HEK293 (cell line): ENCODE measurements at regions not wholly inside any gene's neighbourhood (a gene's known extent, or its start where the extent isn't known, plus 50 kb on each side); places are given as distances from the start of the nearest gene placed in this dataset.
"Not testable (repeated sequence)": the region's sequence is repeated elsewhere in the genome, so short reads cannot be mapped to it uniquely, and the experiment has no call there.

ENCODE experiments used
- CTCF ChIA-PET: fragments of 350-600 bp; formaldehyde crosslinking; extraction: SDS; loops from one replicate; lab custom pipeline; 2021; ENCODE audit warnings: antibody characterized with exemption; lab: Yijun Ruan, JAX
- POLR2A ChIA-PET: fragments of 300-600 bp; formaldehyde crosslinking; extraction: SDS; loops from one replicate; lab custom pipeline; 2020; ENCODE audit warnings: antibody characterized with exemption, inconsistent platforms; lab: Yijun Ruan, JAX
- H3K27ac ChIP-seq: fragments of 200-500 bp; sonication (Bioruptor generic); 2 replicates; pipeline ENCODE4 v1.5.1; 2014; ENCODE audit warnings: low read depth, low read length, control low read depth, inconsistent platforms; ENCODE audit errors: extremely low read depth
- H3K36me3 ChIP-seq, 2 experiments: fragments of 200-500 bp in 1 of 2; sonication (Bioruptor generic) in 1 of 2; 1 replicate in 1 of 2; 2 replicates in 1 of 2; pipeline ENCODE4 v1.5.1; 2014 to 2017; ENCODE audit warnings: inconsistent platforms in 2 of 2, low read length in 2 of 2; ENCODE audit not compliant: control insufficient read depth in 2 of 2, insufficient read depth in 1 of 2
- H3K4me1 ChIP-seq: fragments of 200-500 bp; sonication (Bioruptor generic); 2 replicates; pipeline ENCODE4 v1.5.1; 2014; ENCODE audit warnings: mild to moderate bottlenecking, low read length, inconsistent platforms; ENCODE audit not compliant: control insufficient read depth, insufficient read depth
- H3K4me3 ChIP-seq: 2 replicates; pipeline ENCODE4 v1.5.1; 2011; ENCODE audit warnings: low read depth, mild to moderate bottlenecking, control low read depth, low read length, moderate library complexity
- H3K9me3 ChIP-seq: fragments of 200-500 bp; sonication (Bioruptor generic); 2 replicates; pipeline ENCODE4 v1.5.1; 2014; ENCODE audit warnings: low read depth, low read length, inconsistent platforms; ENCODE audit not compliant: control insufficient read depth, insufficient read depth
- BCL11A ChIP-seq: fragments of 450-650 bp; formaldehyde crosslinking; IDR thresholded peaks from 2 replicates; pipeline ENCODE4 v1.5.1; 2016; ENCODE audit warnings: low read depth, missing biosample characterization, missing genetic modification characterization
- BCL11B ChIP-seq: fragments of 450-650 bp; formaldehyde crosslinking; IDR thresholded peaks from 2 replicates; pipeline ENCODE4 v1.5.1; 2016; ENCODE audit warnings: low read depth, missing biosample characterization, missing genetic modification characterization
- GLI4 ChIP-seq: fragments of 450-650 bp; formaldehyde crosslinking; IDR thresholded peaks from 2 replicates; pipeline ENCODE4 v1.5.1; 2016; ENCODE audit warnings: missing biosample characterization, missing genetic modification characterization
- HOXA7 ChIP-seq: sonication (generic); formaldehyde crosslinking; IDR thresholded peaks from 2 replicates; pipeline ENCODE4 v1.8.1; 2022; ENCODE audit warnings: missing genetic modification reagents, borderline replicate concordance
- HOXC10 ChIP-seq: sonication (generic); formaldehyde crosslinking; IDR thresholded peaks from 2 replicates; pipeline ENCODE4 v1.8.1; 2023; ENCODE audit warnings: mild to moderate bottlenecking, missing genetic modification reagents
- KLF1 ChIP-seq: fragments of 450-650 bp; formaldehyde crosslinking; IDR thresholded peaks from 2 replicates; pipeline ENCODE4 v1.5.1; 2016; ENCODE audit warnings: missing biosample characterization, missing genetic modification characterization
- MEIS1 ChIP-seq: sonication (generic); formaldehyde crosslinking; IDR thresholded peaks from 2 replicates; pipeline ENCODE4 v1.8.1; 2022; ENCODE audit warnings: missing genetic modification reagents, mild to moderate bottlenecking, borderline replicate concordance
- SP3 ChIP-seq: fragments of 450-650 bp; formaldehyde crosslinking; IDR thresholded peaks from 2 replicates; pipeline ENCODE4 v1.5.1; 2016; ENCODE audit warnings: missing biosample characterization, missing genetic modification characterization
- ZNF10 ChIP-seq: fragments of 450-650 bp; formaldehyde crosslinking; IDR thresholded peaks from 2 replicates; pipeline ENCODE4 v1.5.1; 2017; ENCODE audit warnings: missing biosample characterization, missing genetic modification characterization
- ZNF473 ChIP-seq: fragments of 450-650 bp; formaldehyde crosslinking; IDR thresholded peaks from 2 replicates; pipeline ENCODE4 v1.5.1; 2017; ENCODE audit warnings: missing biosample characterization, missing genetic modification characterization
- ZNF501 ChIP-seq: fragments of 450-650 bp; formaldehyde crosslinking; IDR thresholded peaks from 2 replicates; pipeline ENCODE4 v1.5.1; 2016; ENCODE audit warnings: missing biosample characterization, missing genetic modification characterization
- ZNF621 ChIP-seq: fragments of 450-650 bp; formaldehyde crosslinking; IDR thresholded peaks from 2 replicates; pipeline ENCODE4 v1.5.1; 2017; ENCODE audit warnings: missing biosample characterization, missing genetic modification characterization
- ZNF654 ChIP-seq: fragments of 450-650 bp; formaldehyde crosslinking; IDR thresholded peaks from 2 replicates; pipeline ENCODE4 v1.5.1; 2016; ENCODE audit warnings: low read depth, missing biosample characterization, missing genetic modification characterization
- ZNF701 ChIP-seq: fragments of 450-650 bp; formaldehyde crosslinking; IDR thresholded peaks from 2 replicates; pipeline ENCODE4 v1.5.1; 2016; ENCODE audit warnings: missing biosample characterization, missing genetic modification characterization
- TF ChIP-seq, protein P1 (sequence below): fragments of 450-650 bp; formaldehyde crosslinking; IDR thresholded peaks from 2 replicates; pipeline ENCODE4 v1.5.1; 2016; ENCODE audit warnings: missing biosample characterization, missing genetic modification characterization
- TF ChIP-seq, protein P2 (sequence below): fragments of 450-650 bp; formaldehyde crosslinking; IDR thresholded peaks from 2 replicates; pipeline ENCODE4 v1.5.1; 2016; ENCODE audit warnings: missing biosample characterization, missing genetic modification characterization
- TF ChIP-seq, protein P3 (sequence below): fragments of 450-650 bp; formaldehyde crosslinking; IDR thresholded peaks from 2 replicates; pipeline ENCODE4 v1.5.1; 2016; ENCODE audit warnings: missing biosample characterization, missing genetic modification characterization
- TF ChIP-seq, protein P4 (sequence below): fragments of 450-650 bp; formaldehyde crosslinking; IDR thresholded peaks from 2 replicates; pipeline ENCODE4 v1.5.1; 2017; ENCODE audit warnings: missing biosample characterization, mild to moderate bottlenecking, missing genetic modification characterization, moderate library complexity
- TF ChIP-seq, protein P5 (sequence below): fragments of 450-650 bp; formaldehyde crosslinking; IDR thresholded peaks from 2 replicates; pipeline ENCODE4 v1.5.1; 2017; ENCODE audit warnings: missing biosample characterization, missing genetic modification characterization
- TF ChIP-seq, protein P6 (sequence below): fragments of 450-650 bp; IDR thresholded peaks from 2 replicates; pipeline ENCODE4 v1.5.1; 2018; ENCODE audit warnings: missing biosample characterization, missing genetic modification characterization

DNA sequence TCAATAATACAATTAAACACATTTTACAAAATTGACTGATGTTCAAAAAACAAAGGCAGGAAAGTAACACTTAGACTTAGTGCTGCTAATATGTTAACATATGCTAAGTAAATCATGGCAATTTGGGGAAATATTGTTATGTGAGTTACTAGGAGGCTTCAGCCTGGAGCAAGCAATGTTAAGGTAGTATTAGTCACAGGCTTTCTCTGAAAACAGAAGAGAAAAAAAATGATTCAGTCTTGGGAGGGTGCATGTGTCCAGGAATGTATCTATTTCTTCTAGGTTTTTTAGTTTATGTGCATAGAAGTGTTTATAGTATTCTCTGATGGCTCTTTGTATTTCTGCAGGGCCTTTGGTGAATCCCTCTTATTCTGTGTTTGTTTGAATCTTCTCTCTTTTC, 345.8 kb upstream of the TFPI start:
- H3K27ac ChIP-seq = no peak overlapping the region
- no peak overlapping the region for H3K4me3 ChIP-seq
- H3K9me3 ChIP-seq = no peaks in the 10 kb centered on the region
- TF ChIP-seq MEIS1 (CRISPR knock-in tag) = no peak
- TF ChIP-seq ZNF501 (tag by site-specific recombination) = no peak
- TF ChIP-seq BCL11B (tag by site-specific recombination) = no peak
- TF ChIP-seq GLI4 (tag by site-specific recombination) = no peak
- TF ChIP-seq, all 188 proteins: peak for 0
- Histone ChIP-seq H3K4me1 (no peaks in the 10 kb centered on the region), H3K36me3 (no peaks in the 10 kb centered on the region)
- CTCF ChIA-PET = interaction anchor here (0.7 kb wide), 1 partner anchor 452 kb away, joined by 3 read pairs; no protein-coding TSS in a partner anchor
- POLR2A ChIA-PET = no interaction called here

DNA sequence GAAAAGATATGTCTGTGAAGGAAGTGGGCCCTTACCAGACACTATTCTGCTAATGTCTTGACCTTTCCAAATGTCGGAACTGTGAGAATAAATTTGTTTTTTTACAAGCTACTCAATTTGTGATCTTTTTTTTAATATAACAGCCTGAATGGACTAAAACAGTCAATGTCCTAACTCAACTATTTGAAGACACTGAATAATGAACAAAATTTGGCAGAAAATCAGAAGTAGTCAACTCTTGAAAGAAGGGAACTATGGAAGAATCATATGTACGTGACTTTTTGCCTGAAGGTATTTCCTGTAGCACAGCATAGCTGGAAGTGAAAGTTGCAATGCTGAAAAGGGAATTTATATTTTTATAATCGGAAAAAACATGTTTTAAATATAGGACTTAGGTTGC, 351.8 kb upstream of the TFPI start:
- Histone ChIP-seq H3K9me3 (no peaks in the 10 kb centered on the region), H3K4me3 (no peak overlapping the region), H3K36me3 (no peaks in the 10 kb centered on the region), H3K27ac (no peak overlapping the region), H3K4me1 (no peaks in the 10 kb centered on the region)
- ChIA-PET POLR2A (no interaction called here), CTCF (no interaction called here)
- TF ChIP-seq BCL11A (tag by site-specific recombination) = no peak
- TF ChIP-seq, protein P1, sequence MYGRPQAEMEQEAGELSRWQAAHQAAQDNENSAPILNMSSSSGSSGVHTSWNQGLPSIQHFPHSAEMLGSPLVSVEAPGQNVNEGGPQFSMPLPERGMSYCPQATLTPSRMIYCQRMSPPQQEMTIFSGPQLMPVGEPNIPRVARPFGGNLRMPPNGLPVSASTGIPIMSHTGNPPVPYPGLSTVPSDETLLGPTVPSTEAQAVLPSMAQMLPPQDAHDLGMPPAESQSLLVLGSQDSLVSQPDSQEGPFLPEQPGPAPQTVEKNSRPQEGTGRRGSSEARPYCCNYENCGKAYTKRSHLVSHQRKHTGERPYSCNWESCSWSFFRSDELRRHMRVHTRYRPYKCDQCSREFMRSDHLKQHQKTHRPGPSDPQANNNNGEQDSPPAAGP (tag by site-specific recombination) = no peak
- TF ChIP-seq, protein P2, sequence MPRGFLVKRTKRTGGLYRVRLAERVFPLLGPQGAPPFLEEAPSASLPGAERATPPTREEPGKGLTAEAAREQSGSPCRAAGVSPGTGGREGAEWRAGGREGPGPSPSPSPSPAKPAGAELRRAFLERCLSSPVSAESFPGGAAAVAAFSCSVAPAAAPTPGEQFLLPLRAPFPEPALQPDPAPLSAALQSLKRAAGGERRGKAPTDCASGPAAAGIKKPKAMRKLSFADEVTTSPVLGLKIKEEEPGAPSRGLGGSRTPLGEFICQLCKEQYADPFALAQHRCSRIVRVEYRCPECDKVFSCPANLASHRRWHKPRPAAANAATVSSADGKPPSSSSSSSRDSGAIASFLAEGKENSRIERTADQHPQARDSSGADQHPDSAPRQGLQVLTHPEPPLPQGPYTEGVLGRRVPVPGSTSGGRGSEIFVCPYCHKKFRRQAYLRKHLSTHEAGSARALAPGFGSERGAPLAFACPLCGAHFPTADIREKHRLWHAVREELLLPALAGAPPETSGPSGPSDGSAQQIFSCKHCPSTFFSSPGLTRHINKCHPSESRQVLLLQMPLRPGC (tag by site-specific recombination) = no peak
- TF ChIP-seq HOXA7 (CRISPR knock-in tag) = no peak
- no peak for TF ChIP-seq ZNF701 (tag by site-specific recombination)
- TF ChIP-seq HOXC10 (CRISPR knock-in tag) = no peak
- no peak for TF ChIP-seq ZNF621
- TF ChIP-seq, protein P3, sequence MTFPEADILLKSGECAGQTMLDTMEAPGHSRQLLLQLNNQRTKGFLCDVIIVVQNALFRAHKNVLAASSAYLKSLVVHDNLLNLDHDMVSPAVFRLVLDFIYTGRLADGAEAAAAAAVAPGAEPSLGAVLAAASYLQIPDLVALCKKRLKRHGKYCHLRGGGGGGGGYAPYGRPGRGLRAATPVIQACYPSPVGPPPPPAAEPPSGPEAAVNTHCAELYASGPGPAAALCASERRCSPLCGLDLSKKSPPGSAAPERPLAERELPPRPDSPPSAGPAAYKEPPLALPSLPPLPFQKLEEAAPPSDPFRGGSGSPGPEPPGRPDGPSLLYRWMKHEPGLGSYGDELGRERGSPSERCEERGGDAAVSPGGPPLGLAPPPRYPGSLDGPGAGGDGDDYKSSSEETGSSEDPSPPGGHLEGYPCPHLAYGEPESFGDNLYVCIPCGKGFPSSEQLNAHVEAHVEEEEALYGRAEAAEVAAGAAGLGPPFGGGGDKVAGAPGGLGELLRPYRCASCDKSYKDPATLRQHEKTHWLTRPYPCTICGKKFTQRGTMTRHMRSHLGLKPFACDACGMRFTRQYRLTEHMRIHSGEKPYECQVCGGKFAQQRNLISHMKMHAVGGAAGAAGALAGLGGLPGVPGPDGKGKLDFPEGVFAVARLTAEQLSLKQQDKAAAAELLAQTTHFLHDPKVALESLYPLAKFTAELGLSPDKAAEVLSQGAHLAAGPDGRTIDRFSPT = no peak

DNA sequence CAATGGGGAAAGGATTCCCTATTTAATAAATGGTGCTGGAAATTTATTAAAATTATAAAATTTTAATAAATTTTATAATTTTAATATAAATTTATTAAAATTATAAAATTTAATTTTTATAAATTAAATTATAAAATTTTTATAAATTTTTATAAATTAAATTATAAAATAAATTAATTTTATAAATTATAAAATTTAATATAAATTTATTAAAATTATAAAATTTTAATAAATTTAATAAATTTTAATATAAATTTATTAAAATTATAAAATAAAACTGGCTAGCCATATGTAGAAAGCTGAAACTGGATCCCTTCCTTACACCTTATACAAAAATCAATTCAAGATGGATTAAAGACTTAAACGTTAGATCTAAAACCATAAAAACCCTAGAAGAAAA, 356.7 kb upstream of the TFPI start:
- H3K4me1 ChIP-seq, H3K9me3 ChIP-seq, H3K36me3 ChIP-seq, H3K4me3 ChIP-seq, POLR2A ChIA-PET, H3K27ac ChIP-seq: not testable (repeated sequence)
- CTCF ChIA-PET = interaction anchor here (0.5 kb wide), 1 partner anchor 282 kb away, joined by 3 read pairs; no protein-coding TSS in a partner anchor

DNA sequence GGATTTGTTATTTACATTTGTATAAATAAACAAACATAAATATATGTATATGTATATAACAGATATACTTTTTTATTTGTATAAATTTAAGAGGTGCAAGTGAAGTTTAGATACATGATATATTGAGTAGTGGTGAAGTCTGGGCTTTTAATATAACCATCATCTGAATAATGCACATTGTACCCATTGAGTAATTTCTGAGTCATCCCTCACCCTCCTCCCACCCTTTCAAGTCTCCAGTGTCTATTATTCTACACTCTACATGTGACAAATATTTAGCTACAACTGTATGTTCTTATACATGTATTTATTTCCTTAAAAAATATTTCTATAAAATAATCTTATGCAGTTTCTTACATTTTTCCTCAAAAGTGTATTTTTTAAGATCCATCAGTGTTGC, 358.7 kb upstream of the TFPI start:
- CTCF ChIA-PET = no interaction called here
- Histone ChIP-seq H3K36me3 (no peaks in the 10 kb centered on the region), H3K4me1 (no peaks in the 10 kb centered on the region), H3K9me3 (no peaks in the 10 kb centered on the region), H3K27ac (no peak overlapping the region), H3K4me3 (no peak overlapping the region)
- POLR2A ChIA-PET = no interaction called here
- no peak for TF ChIP-seq ZNF654
- TF ChIP-seq KLF1 (tag by site-specific recombination) = no peak
- TF ChIP-seq SP3 (tag by site-specific recombination) = no peak
- TF ChIP-seq ZNF10 (tag by site-specific recombination) = no peak
- TF ChIP-seq, protein P4, sequence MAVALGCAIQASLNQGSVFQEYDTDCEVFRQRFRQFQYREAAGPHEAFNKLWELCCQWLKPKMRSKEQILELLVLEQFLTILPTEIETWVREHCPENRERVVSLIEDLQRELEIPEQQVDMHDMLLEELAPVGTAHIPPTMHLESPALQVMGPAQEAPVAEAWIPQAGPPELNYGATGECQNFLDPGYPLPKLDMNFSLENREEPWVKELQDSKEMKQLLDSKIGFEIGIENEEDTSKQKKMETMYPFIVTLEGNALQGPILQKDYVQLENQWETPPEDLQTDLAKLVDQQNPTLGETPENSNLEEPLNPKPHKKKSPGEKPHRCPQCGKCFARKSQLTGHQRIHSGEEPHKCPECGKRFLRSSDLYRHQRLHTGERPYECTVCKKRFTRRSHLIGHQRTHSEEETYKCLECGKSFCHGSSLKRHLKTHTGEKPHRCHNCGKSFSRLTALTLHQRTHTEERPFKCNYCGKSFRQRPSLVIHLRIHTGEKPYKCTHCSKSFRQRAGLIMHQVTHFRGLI (tag by site-specific recombination) = no peak
- TF ChIP-seq, protein P5, sequence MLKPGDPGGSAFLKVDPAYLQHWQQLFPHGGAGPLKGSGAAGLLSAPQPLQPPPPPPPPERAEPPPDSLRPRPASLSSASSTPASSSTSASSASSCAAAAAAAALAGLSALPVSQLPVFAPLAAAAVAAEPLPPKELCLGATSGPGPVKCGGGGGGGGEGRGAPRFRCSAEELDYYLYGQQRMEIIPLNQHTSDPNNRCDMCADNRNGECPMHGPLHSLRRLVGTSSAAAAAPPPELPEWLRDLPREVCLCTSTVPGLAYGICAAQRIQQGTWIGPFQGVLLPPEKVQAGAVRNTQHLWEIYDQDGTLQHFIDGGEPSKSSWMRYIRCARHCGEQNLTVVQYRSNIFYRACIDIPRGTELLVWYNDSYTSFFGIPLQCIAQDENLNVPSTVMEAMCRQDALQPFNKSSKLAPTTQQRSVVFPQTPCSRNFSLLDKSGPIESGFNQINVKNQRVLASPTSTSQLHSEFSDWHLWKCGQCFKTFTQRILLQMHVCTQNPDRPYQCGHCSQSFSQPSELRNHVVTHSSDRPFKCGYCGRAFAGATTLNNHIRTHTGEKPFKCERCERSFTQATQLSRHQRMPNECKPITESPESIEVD (tag by site-specific recombination) = no peak
- TF ChIP-seq, protein P6, sequence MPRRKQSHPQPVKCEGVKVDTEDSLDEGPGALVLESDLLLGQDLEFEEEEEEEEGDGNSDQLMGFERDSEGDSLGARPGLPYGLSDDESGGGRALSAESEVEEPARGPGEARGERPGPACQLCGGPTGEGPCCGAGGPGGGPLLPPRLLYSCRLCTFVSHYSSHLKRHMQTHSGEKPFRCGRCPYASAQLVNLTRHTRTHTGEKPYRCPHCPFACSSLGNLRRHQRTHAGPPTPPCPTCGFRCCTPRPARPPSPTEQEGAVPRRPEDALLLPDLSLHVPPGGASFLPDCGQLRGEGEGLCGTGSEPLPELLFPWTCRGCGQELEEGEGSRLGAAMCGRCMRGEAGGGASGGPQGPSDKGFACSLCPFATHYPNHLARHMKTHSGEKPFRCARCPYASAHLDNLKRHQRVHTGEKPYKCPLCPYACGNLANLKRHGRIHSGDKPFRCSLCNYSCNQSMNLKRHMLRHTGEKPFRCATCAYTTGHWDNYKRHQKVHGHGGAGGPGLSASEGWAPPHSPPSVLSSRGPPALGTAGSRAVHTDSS (tag by site-specific recombination) = no peak
- no peak for TF ChIP-seq ZNF473 (tag by site-specific recombination)
